Left lung (tissue), 4 donors: ENCODE measurements at regions not wholly inside any gene's neighbourhood (a gene's known extent, or its start where the extent isn't known, plus 50 kb on each side); places are given as distances from the start of the nearest gene placed in this dataset.

Experiments used
- ATAC-seq: fragments of 200-7000 bp; cut with Tn5 transposase; one replicate; pipeline ENCODE4 v1.9.1; 2020; ENCODE audit warnings: moderate library complexity
- DNase-seq, 4 donors: peaks; one replicate each; pipeline ENCODE4 v3.0.0-alpha.2; 2013 to 2020
- H3K27ac ChIP-seq, 2 donors: fragments of 200-600 bp; sonication (generic) in 1 of 2; one replicate each; pipeline versions ENCODE4 v1.5.0 to v1.8.0; 2020 to 2021
- H3K27me3 ChIP-seq, 2 donors: fragments of 200-600 bp; sonication (generic) in 1 of 2; one replicate each; pipeline versions ENCODE4 v1.5.0 to v1.8.0; 2020 to 2021
- H3K36me3 ChIP-seq, 2 donors: fragments of 200-600 bp; sonication (generic) in 1 of 2; one replicate each; pipeline versions ENCODE4 v1.5.0 to v1.8.0; 2020 to 2021
- H3K4me1 ChIP-seq, 2 donors: fragments of 200-600 bp; one replicate each; pipeline ENCODE4 v1.8.0; 2021
- H3K4me3 ChIP-seq, 2 donors: fragments of 200-600 bp; sonication (generic) in 1 of 2; one replicate each; pipeline versions ENCODE4 v1.5.0 to v1.8.0; 2020 to 2021; ENCODE audit warnings: mild to moderate bottlenecking in 1 of 2
- H3K9me3 ChIP-seq, 2 donors: fragments of 200-600 bp; sonication (generic) in 1 of 2; one replicate each; pipeline versions ENCODE4 v1.5.0 to v1.8.0; 2020 to 2021
- CTCF ChIP-seq, 2 donors: fragments of 200-600 bp; sonication (generic) in 1 of 2; IDR thresholded peaks; one replicate each; pipeline versions ENCODE4 v1.5.0 to v1.8.0; 2021; ENCODE audit warnings: antibody characterized with exemption in 2 of 2
- intact Hi-C, 2 donors: fragments of 100-400 bp; cut with DNase I; formaldehyde crosslinking; loops; one replicate each; pipeline versions ENCODE4 v1.11.2 to v1.14.2; 2022
- donor health status: DM: no; HTN: yes; CAD: no.
- donor health status: DM: no; HTN: no; CAD: no.

DNA sequence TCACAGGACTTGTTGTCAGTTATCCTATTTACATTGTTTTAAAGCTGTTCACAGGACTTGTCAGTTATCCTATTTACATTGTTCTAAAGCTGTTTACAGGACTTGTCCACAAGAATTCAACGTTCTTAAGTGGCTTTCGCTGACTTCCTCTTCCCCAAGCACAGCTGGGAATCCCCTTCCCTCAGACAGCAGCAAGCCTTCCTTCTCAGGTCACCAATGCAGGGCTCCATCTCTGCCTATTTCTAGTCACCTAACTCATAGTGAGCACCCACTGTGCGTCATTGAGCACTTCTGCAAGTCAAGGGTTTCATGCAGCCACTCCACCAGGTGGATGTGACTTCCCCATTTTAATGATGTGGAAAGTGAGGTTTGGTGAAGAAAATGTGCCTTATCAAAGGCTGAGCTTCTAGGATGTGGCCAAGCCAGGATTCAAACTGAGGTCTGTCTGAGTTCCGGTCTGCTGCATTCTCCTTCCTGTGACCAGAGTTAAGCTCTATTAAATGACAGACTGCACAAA lies 109.8 kb upstream of the ZNF462 start:
- Histone ChIP-seq H3K27ac (no peak overlapping the region), H3K36me3 (no peaks in the 10 kb centered on the region), H3K4me1 (no peaks in the 10 kb centered on the region), H3K4me3 (no peak overlapping the region), H3K9me3 (no peaks in the 10 kb centered on the region), H3K27me3 (no peaks in the 10 kb centered on the region)
- DNase-seq (peak in 1 of 4 donors; percentile 43), ATAC-seq (peak; percentile 77)
- TF ChIP-seq CTCF (IDR thresholded peaks at IDR 0.05) = no peak
- intact Hi-C loops = no loop called here

GRCh38 chr9:106755736-106756135 lies 107.2 kb upstream of the ZNF462 start:
- no peaks in the 10 kb centered on the region for H3K36me3 ChIP-seq
- no peaks in the 10 kb centered on the region for H3K27me3 ChIP-seq
- no peak for TF ChIP-seq CTCF (IDR thresholded peaks at IDR 0.05)
- no peaks in the 10 kb centered on the region for H3K9me3 ChIP-seq
- ATAC-seq (peak; percentile 73), DNase-seq (peak in 2 of 4 donors; percentile 19 to 34)
- no peak overlapping the region for H3K4me3 ChIP-seq
- H3K4me1 ChIP-seq = no peaks in the 10 kb centered on the region
- no peak overlapping the region for H3K27ac ChIP-seq
- intact Hi-C loops = no loop called here

DNA sequence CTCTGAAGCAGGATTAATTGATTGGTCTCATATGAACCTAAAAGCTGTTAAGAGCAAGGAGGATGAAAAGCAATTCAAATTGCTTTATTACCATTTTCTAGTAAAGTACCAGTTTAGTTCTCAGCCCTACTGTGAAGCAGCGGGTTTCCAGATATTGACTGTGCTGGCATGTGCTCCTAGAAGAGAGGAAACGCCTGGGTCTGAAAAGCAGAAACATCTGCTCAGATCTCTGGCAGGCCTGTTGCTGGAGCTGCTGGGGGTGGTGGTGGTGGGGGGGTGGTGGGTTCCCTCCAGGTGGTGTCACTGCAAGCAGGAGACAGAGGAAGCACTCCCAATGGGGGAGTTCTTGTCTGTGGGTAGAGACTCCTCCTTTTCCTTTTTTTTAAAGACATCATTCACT lies 105.5 kb upstream of the ZNF462 start:
- DNase-seq (no peak), ATAC-seq (no peak)
- intact Hi-C loops = no loop called here
- Histone ChIP-seq H3K4me3 (no peak overlapping the region), H3K36me3 (no peaks in the 10 kb centered on the region), H3K4me1 (no peaks in the 10 kb centered on the region), H3K9me3 (no peaks in the 10 kb centered on the region), H3K27ac (no peak overlapping the region), H3K27me3 (no peaks in the 10 kb centered on the region)
- no peak for TF ChIP-seq CTCF (IDR thresholded peaks at IDR 0.05)

- H3K4me1 ChIP-seq = no peaks in the 10 kb centered on the region
- ATAC-seq = peak; percentile 51
- H3K27me3 ChIP-seq = no peaks in the 10 kb centered on the region
- intact Hi-C loops = no loop called here
- no peaks in the 10 kb centered on the region for H3K9me3 ChIP-seq
- no peak for DNase-seq
- TF ChIP-seq CTCF (IDR thresholded peaks at IDR 0.05) = no peak
- H3K27ac ChIP-seq = no peak overlapping the region
- no peaks in the 10 kb centered on the region for H3K36me3 ChIP-seq
- H3K4me3 ChIP-seq = no peak overlapping the region
Measured at GRCh38 chr9:106758911-106759310, 104.1 kb upstream of the ZNF462 start.

DNA sequence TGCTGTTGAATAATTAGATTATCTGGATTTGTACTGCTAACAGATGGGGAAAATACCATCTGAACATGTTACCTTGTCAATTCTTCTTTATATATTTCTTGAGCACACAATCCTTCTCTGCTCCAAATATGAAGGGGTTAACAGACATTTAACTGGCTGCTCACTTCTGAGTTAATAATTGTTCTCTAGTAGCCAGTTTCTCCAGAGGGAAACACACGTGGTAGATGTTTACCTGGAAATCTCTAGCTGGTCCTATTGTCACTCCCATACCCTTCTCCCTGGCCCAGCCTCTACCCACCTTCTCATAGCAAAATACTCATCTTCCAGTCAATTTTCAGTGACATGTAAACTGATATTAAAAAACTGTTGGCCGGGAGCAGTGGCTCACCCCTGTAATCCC lies 101.5 kb upstream of the ZNF462 start:
- no peak overlapping the region for H3K27ac ChIP-seq
- no peaks in the 10 kb centered on the region for H3K27me3 ChIP-seq
- no peaks in the 10 kb centered on the region for H3K4me1 ChIP-seq
- H3K9me3 ChIP-seq = no peaks in the 10 kb centered on the region
- intact Hi-C loops = no loop called here
- H3K36me3 ChIP-seq = no peaks in the 10 kb centered on the region
- ATAC-seq = peak; percentile 44
- TF ChIP-seq CTCF (IDR thresholded peaks at IDR 0.05) = no peak
- H3K4me3 ChIP-seq = no peak overlapping the region
- no peak for DNase-seq
